IMR-90 (cell line): ENCODE measurements at regions not wholly inside any gene's neighbourhood (a gene's known extent, or its start where the extent isn't known, plus 50 kb on each side); places are given as distances from the start of the nearest gene placed in this dataset.

ENCODE experiments used
- FOS ChIP-seq: fragments of 150-350 bp; IDR thresholded peaks from 2 replicates; pipeline ENCODE4 v1.6.1; 2016; ENCODE audit warnings: low read depth, low read length
- POLR2A ChIP-seq: IDR thresholded peaks from 2 replicates; pipeline ENCODE4 v1.6.1; 2012; ENCODE audit warnings: mild to moderate bottlenecking, low read depth, low read length
- SMC3 ChIP-seq: fragments of 150-350 bp; IDR thresholded peaks from 2 replicates; pipeline ENCODE4 v1.6.1; 2016; ENCODE audit warnings: low read depth, mild to moderate bottlenecking, antibody characterized with exemption, low read length, moderate library complexity
- TF ChIP-seq, protein P1 (sequence below): conservative IDR thresholded peaks from 2 replicates; pipeline ENCODE4 v1.5.1; 2012; ENCODE audit warnings: mild to moderate bottlenecking, low read depth, low read length, improper control_type of control experiment

DNA sequence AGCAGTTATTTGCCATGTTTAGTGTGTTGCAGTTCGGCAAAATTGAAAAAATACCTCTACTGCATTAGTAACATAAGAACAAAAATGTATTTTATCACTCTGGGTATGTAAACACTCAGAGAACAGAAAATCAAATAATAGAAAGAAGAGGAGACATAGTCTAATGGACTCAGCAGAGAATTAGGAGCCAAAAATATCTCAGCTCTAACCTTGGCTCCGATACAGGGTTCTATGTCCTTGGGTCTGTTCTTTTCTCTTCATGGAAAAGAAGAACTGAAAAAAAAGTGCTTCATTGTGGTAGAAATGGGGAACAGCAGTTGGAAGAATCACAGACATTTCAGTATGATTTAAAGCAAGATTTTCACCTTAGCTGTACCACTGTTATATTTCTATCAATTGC is 240.5 kb upstream of the CXXC4 start:
- no peak for TF ChIP-seq POLR2A
- TF ChIP-seq SMC3, result no peak
- TF ChIP-seq, protein P1, sequence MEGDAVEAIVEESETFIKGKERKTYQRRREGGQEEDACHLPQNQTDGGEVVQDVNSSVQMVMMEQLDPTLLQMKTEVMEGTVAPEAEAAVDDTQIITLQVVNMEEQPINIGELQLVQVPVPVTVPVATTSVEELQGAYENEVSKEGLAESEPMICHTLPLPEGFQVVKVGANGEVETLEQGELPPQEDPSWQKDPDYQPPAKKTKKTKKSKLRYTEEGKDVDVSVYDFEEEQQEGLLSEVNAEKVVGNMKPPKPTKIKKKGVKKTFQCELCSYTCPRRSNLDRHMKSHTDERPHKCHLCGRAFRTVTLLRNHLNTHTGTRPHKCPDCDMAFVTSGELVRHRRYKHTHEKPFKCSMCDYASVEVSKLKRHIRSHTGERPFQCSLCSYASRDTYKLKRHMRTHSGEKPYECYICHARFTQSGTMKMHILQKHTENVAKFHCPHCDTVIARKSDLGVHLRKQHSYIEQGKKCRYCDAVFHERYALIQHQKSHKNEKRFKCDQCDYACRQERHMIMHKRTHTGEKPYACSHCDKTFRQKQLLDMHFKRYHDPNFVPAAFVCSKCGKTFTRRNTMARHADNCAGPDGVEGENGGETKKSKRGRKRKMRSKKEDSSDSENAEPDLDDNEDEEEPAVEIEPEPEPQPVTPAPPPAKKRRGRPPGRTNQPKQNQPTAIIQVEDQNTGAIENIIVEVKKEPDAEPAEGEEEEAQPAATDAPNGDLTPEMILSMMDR, result no peak
- TF ChIP-seq FOS, result no peak
